SU-DHL-6 (cell line): ENCODE measurements at regions not wholly inside any gene's neighbourhood (a gene's known extent, or its start where the extent isn't known, plus 50 kb on each side); places are given as distances from the start of the nearest gene placed in this dataset.

ENCODE experiments used
- CTCF ChIP-seq: fragments of 200-600 bp; sonication (generic); IDR thresholded peaks from one replicate; pipeline ENCODE4 v1.5.1; 2017; ENCODE audit warnings: antibody characterized with exemption, mild to moderate bottlenecking, low read length, moderate library complexity; ENCODE audit not compliant: insufficient read depth, poor library complexity, severe bottlenecking
- EZH2phosphoT487 ChIP-seq: fragments of 200-600 bp; sonication (generic), shearing (Covaris generic); conservative IDR thresholded peaks from 2 replicates; pipeline ENCODE4 v1.6.1; 2018; ENCODE audit warnings: mild to moderate bottlenecking, antibody characterized with exemption, low read length, moderate library complexity, mixed read lengths

GRCh38 chr2:11006191-11006590 is 94.5 kb downstream of the KCNF1 start:
- TF ChIP-seq CTCF = no peak
- no peak for TF ChIP-seq EZH2phosphoT487
